ENCODE measurements at regions not wholly inside any gene's neighbourhood (a gene's known extent, or its start where the extent isn't known, plus 50 kb on each side); places are given as distances from the start of the nearest gene placed in this dataset.

DNA sequence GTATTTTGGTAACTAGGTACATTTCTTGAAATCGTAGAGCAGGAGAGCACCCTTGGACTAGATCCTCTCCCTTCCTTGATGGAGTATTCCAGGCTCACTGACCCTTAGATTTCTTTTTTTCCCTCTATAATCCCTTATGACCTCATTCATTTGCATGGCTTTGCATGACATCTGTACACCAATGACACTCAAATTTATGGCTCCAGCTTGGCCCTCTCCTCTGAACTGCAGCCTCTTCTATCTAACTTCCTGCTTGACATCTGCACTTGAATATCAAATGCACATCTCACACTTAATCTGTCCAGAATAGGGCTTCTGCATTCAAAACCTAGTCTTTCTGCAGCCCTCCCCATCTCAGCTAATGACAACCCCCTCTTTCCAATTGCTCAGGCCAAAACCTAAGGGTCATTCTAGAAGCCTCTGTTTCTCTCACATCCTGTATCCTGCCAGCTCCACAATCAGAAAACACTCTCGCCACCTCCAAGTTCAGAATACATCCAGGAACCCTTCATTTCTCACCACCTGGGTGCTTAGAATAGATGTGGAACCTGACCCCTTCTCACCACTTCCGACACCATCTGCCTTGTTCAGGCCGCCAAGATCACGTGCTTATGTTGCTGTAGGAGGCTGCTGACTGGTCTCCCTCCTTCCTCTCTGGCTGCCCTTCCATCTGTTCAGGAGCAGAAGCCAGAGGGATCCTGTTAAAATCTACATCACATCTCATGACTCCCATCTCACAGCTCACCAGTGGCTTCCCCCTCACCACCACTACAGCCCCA lies 138.9 kb upstream of the MTNR1B start:
- peaks cover 52% of the 10 kb centered on the region for H3K27me3 ChIP-seq (ENCODE audit: control insufficient read depth, extremely low read depth, insufficient read depth, low read length)
- no peak for TF ChIP-seq EZH2 (IDR thresholded peaks at IDR 0.05; ENCODE audit: low read length)
- TF ChIP-seq, protein P1, sequence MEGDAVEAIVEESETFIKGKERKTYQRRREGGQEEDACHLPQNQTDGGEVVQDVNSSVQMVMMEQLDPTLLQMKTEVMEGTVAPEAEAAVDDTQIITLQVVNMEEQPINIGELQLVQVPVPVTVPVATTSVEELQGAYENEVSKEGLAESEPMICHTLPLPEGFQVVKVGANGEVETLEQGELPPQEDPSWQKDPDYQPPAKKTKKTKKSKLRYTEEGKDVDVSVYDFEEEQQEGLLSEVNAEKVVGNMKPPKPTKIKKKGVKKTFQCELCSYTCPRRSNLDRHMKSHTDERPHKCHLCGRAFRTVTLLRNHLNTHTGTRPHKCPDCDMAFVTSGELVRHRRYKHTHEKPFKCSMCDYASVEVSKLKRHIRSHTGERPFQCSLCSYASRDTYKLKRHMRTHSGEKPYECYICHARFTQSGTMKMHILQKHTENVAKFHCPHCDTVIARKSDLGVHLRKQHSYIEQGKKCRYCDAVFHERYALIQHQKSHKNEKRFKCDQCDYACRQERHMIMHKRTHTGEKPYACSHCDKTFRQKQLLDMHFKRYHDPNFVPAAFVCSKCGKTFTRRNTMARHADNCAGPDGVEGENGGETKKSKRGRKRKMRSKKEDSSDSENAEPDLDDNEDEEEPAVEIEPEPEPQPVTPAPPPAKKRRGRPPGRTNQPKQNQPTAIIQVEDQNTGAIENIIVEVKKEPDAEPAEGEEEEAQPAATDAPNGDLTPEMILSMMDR (optimal IDR thresholded peaks at IDR 0.05 in 1 of 3, IDR thresholded peaks at IDR 0.05 in 1 of 3, conservative IDR thresholded peaks at IDR 0.05 in 1 of 3; ENCODE audit: extremely low read depth in 1 of 3, insufficient read depth in 2 of 3, low read length in 3 of 3), result no peak
- peaks cover 20% of the 10 kb centered on the region for H3K4me1 ChIP-seq (ENCODE audit: control insufficient read depth, extremely low read depth, insufficient read depth, low read length)
- dilution Hi-C loops (cut with MboI; ENCODE audit: extremely low pct_ligation_motif_present, low sequenced_read_pairs), result no loop called here
- FAIRE-seq (no peak), DNase-seq (ENCODE audit: low read depth, low spot score) (no peak)
- H3K36me3 ChIP-seq (ENCODE audit: control insufficient read depth in 2 of 2, extremely low read depth in 1 of 2, insufficient read depth in 2 of 2, low read length in 2 of 2), result no peaks in the 10 kb centered on the region
- no peaks in the 10 kb centered on the region for H3K9me1 ChIP-seq (ENCODE audit: control insufficient read depth, extremely low read depth, insufficient read depth, low read length)
- H3K9me3 ChIP-seq (ENCODE audit: control insufficient read depth, low read depth, low read length), result no peaks in the 10 kb centered on the region
- H3K79me2 ChIP-seq (ENCODE audit: control insufficient read depth, insufficient read depth, low read length), result no peaks in the 10 kb centered on the region
- H2AFZ ChIP-seq (ENCODE audit: control insufficient read depth, low read length), result no peak overlapping the region
- no peak overlapping the region for H3K4me3 ChIP-seq (ENCODE audit: control insufficient read depth in 2 of 3, extremely low read depth in 1 of 3, insufficient read depth in 2 of 3, low read depth in 1 of 3, low read length in 3 of 3)
- no peak overlapping the region for H3K4me2 ChIP-seq (ENCODE audit: control insufficient read depth, extremely low read depth, insufficient read depth, low read depth, low read length)
- no peak overlapping the region for H3K9ac ChIP-seq (ENCODE audit: control insufficient read depth, extremely low read depth, insufficient read depth, low read length)
- H3K27ac ChIP-seq (ENCODE audit: control insufficient read depth, insufficient read depth, low read length), result no peak overlapping the region
- H4K20me1 ChIP-seq (ENCODE audit: control insufficient read depth, extremely low read depth, insufficient read depth, low read length), result no peaks in the 10 kb centered on the region

DNA sequence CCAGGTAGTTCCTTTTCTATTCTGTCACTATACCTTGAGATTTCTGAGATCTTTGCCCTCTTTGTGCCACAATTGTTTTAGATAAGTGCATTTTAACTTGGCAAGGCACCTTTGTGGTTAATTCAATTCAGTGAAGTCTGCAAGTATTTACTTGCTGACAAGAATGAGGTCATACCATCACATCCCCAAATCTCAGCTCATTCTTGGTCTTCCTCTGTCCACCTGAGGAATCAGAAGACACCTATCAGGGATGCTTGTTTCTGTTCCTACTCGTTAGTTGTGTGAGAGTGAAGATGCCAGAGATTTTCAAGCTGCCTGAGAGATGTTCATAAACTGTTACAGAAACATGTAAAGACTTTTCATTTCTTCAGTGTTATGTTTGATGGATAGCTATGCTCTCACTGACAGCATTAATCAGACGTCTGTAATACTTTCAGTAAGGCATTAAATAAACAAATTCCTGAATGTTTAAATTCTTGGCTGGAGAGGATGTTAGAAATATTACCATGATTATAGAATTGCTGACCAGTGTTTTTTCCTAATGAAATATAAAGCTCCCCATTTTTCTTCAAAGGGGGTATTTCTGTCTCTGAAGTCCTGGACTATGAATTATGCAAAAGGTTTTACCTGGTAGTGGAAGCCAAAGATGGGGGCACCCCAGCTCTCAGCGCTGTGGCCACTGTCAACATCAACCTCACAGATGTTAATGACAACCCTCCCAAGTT lies 135.0 kb upstream of the MTNR1B start:
- Histone ChIP-seq H3K9me3 (ENCODE audit: control insufficient read depth, low read depth, low read length) (no peaks in the 10 kb centered on the region), H3K27ac (ENCODE audit: control insufficient read depth, insufficient read depth, low read length) (no peak overlapping the region), H4K20me1 (ENCODE audit: control insufficient read depth, extremely low read depth, insufficient read depth, low read length) (peaks cover 3% of the 10 kb centered on the region), H3K27me3 (ENCODE audit: control insufficient read depth, extremely low read depth, insufficient read depth, low read length) (peaks cover 31% of the 10 kb centered on the region), H3K4me1 (ENCODE audit: control insufficient read depth, extremely low read depth, insufficient read depth, low read length) (peaks cover 30% of the 10 kb centered on the region), H3K9ac (ENCODE audit: control insufficient read depth, extremely low read depth, insufficient read depth, low read length) (no peak overlapping the region), H3K4me2 (ENCODE audit: control insufficient read depth, extremely low read depth, insufficient read depth, low read depth, low read length) (peak overlapping the region; percentile 25), H2AFZ (ENCODE audit: control insufficient read depth, low read length) (no peak overlapping the region), H3K9me1 (ENCODE audit: control insufficient read depth, extremely low read depth, insufficient read depth, low read length) (no peaks in the 10 kb centered on the region), H3K4me3 (ENCODE audit: control insufficient read depth in 2 of 3, extremely low read depth in 1 of 3, insufficient read depth in 2 of 3, low read depth in 1 of 3, low read length in 3 of 3) (no peak overlapping the region), H3K79me2 (ENCODE audit: control insufficient read depth, insufficient read depth, low read length) (no peaks in the 10 kb centered on the region), H3K36me3 (ENCODE audit: control insufficient read depth in 2 of 2, extremely low read depth in 1 of 2, insufficient read depth in 2 of 2, low read length in 2 of 2) (no peaks in the 10 kb centered on the region)
- TF ChIP-seq EZH2 (IDR thresholded peaks at IDR 0.05; ENCODE audit: low read length), result no peak
- TF ChIP-seq, protein P1 (optimal IDR thresholded peaks at IDR 0.05 in 1 of 3, IDR thresholded peaks at IDR 0.05 in 1 of 3, conservative IDR thresholded peaks at IDR 0.05 in 1 of 3; ENCODE audit: extremely low read depth in 1 of 3, insufficient read depth in 2 of 3, low read length in 3 of 3), result no peak
- dilution Hi-C loops (cut with MboI; ENCODE audit: extremely low pct_ligation_motif_present, low sequenced_read_pairs), result no loop called here
- FAIRE-seq, result peak; percentile 90
- DNase-seq (ENCODE audit: low read depth, low spot score), result no peak

Measured in keratinocyte (primary cell).